Pulmonary artery endothelial cell (primary cell): ENCODE measurements at regions not wholly inside any gene's neighbourhood (a gene's known extent, or its start where the extent isn't known, plus 50 kb on each side); places are given as distances from the start of the nearest gene placed in this dataset.

Experiments used
- DNase-seq: peaks from one replicate; pipeline ENCODE4 v3.0.0-alpha.2; 2011; ENCODE audit warnings: low read depth, low spot score

DNA sequence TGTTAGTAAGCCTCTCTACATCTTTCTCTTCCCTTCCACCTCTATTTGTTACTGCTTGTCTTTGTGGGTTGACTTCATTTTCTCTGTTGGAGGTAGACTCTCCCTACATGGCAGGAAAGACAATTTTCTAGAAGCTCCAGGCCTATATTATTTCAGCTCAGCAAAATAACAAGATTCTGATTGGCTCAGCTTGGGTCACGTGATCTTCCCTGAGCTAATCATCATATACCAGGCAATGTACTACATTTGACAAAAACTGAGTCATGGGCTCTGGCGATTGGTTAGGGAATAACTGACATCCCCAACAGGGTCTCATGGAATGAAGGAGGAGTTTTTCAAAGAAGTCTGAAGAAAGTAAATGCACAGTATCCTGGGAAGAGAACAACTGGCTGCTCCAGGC lies 65.6 kb upstream of the NR3C1 start:
- DNase-seq: no peak

DNA sequence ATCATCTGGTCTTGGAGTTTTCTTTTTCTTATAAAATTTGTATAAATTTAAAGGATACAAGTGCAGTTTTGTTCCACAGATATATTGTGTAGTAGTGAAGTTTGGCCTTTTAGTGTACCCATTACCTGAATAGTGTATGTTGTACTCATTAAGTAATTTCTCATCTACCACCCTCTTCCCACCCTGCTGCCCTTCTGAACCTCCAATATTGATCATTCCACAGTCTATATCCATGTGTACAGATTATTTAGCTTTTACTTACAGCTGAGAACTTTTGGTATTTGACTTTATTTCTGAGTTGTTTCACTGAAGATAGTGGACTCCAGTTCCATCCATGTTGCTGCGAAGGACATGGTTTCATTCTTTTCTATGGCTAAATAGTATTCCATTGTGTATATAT lies 63.1 kb upstream of the NR3C1 start:
- DNase-seq: no peak

DNA sequence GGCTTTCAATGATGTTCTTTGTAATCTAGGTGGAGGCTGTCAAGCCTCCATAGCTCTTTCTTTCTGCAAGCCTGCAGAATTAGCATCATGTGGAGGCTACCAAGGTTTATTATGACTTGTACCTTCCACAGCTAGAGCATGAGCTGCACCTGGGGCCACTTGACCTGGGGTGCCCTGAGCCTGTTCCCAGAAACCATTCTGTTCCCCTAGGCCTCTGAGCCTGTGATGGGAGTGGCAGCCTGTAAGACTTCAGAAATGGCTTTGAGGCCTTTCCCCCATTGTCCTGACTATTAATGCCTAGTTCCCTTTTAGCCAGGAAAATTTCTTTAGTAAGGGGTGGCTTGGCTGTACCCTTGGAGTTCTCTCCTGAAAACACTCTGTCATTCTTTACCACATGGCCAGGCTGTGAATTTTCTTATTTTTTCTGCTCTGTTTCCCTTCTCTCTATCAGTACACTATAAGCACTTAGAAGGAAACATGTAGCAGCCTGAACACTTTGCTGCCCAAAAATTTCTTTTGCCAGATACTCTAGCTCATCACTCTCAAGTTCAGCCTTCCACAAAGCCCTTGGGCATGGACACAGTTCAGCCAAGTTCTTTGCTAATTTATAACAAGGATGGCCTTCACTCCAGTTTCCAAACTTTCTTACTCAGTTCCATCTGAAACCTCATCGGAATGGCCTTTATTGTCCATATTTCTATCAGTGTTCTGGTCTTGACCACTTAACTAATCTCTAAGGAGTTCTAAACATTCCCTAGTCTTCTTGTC lies 61.4 kb upstream of the NR3C1 start:
- no peak for DNase-seq

DNA sequence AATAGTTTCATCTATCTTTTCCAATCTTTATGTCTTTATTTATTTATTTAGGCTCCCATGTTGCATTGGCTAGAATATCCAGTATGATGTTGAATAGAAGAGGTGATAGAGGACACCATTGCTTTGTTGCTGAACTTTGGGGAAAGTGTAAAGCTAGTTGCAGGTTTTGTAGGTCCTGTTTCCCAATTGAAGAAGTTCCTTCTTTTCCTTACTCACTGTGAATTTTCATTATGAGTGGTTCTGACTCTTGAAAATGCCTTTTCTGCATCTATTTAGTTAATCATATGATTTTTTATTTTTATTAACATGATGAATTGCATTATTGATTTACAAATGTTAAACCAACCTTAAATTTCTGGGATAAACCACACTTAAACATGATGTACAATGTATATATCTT lies 58.9 kb upstream of the NR3C1 start:
- no peak for DNase-seq

DNA sequence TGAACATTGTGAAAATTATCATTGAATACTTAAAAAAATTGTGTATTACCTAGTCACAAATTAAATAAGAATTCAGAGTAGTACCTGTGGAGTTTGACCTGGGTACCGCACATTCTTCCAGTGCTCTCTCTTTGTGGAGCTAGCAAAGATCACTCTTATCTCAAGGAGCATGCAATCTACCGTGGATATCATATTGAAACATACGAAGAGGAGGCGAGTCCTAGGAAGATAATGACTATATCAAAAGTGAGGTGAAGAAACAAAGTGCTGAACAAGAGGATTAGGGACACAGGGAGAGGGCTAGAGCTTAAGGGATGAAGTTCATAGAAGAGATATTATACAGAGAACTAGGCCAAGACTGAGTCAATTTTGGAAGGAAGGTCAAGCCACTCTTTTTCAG lies 55.9 kb upstream of the NR3C1 start:
- DNase-seq: no peak

DNA sequence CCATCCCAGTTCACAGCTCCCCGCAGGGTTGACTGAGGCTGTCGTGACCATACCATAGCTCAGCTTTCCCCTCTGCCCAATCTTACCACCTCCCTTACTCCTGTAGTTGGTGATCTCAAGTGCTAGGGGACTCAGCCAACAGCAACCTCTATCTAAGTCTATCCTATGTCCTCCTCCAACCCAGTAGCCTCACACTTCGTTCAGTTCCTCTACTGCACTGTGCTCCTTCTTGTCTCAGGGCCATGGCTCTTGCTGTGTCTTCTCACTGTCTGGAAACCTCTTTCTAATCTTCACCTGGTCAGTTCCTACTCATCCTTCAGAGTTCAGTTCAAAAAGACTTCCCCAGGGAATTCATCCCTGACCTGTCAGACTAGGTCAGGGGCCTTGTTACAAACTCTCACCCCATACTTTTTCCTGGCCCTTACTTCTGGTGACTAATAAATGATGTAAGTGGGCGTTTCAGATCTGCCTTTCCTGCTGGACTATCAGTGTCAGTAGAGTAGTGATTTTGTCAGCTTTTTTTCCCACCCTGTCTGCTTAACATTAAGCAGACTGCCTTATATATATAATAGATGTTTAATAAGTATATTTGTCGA lies 53.6 kb upstream of the NR3C1 start:
- no peak for DNase-seq

DNA sequence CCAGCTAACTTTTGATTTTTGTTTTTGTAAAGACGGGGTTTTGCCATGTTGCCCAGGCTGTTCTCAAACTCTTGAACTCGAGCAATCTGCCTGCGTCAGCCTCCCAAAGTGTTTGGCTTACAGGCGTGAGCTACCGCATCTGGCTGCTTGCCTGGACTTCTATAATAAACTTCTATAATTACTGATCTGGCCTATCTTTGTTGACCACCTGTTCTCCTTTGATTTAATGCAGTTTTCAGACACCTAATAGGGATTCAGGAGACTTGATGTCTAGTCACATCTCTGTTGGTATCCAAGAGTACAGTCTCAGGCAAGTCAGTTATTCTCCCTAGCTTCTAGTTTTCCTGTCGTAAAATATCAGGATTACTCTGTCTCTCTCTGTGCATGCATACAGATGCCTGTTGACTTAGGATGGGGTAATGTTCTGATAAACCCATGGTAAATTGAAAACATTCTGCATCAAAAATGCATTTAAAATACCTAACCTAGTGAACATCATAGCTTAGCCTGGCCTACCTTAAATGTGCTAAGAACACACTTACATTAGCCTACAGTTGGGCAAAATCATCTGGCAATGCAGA lies 51.5 kb upstream of the NR3C1 start:
- DNase-seq: no peak

DNA sequence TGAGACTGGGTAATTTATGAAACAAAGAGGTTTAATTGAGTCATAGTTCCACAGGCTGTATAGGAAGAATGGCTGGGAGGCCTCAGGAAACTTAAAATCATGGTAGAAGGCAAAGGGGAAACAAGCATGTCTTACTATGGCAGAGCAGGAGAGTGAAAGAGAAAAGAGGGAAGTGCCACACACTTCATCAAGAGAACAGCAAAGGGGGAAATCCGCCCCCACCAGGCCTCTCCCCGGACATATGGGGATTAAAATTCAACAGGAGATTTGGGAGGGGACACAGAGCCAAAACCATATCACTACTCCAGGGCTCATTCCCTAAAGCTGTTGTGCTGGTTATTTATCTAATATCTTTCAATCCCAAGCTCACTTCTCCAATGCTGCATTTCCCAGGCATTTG lies 50.2 kb upstream of the NR3C1 start:
- DNase-seq: no peak
